ENCODE measurements at regions not wholly inside any gene's neighbourhood (a gene's known extent, or its start where the extent isn't known, plus 50 kb on each side); places are given as distances from the start of the nearest gene placed in this dataset.

DNA sequence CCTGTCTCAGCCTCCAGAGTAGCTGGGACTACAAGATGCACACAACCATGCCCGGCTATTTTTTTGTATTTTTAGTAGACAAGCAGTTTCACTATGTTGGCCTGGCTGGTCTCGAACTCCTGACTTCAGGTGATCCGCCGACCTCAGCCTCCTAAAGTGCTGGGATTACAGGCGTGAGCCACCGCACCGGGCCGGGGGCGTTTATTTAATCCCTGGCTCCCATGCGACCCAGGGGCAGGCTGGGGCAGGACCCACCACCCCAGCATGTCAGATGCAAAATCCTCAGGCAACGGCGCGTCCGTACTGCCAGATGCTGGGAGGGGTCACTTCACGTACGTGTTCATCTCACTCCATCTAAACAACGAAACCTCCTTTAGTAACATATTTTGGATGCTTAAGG lies 518.7 kb upstream of the NOX3 start:
- Histone ChIP-seq H3K4me1 (no peaks in the 10 kb centered on the region), H3K27ac (no peak overlapping the region), H3K36me3 (no peaks in the 10 kb centered on the region), H3K27me3 (no peaks in the 10 kb centered on the region), H3K4me3 (no peak overlapping the region), H3K9me3 (no peaks in the 10 kb centered on the region)
- TF ChIP-seq POLR2A (IDR thresholded peaks at IDR 0.05): no peak
- TF ChIP-seq POLR2AphosphoS5 (IDR thresholded peaks at IDR 0.05): no peak
- TF ChIP-seq, protein P1, sequence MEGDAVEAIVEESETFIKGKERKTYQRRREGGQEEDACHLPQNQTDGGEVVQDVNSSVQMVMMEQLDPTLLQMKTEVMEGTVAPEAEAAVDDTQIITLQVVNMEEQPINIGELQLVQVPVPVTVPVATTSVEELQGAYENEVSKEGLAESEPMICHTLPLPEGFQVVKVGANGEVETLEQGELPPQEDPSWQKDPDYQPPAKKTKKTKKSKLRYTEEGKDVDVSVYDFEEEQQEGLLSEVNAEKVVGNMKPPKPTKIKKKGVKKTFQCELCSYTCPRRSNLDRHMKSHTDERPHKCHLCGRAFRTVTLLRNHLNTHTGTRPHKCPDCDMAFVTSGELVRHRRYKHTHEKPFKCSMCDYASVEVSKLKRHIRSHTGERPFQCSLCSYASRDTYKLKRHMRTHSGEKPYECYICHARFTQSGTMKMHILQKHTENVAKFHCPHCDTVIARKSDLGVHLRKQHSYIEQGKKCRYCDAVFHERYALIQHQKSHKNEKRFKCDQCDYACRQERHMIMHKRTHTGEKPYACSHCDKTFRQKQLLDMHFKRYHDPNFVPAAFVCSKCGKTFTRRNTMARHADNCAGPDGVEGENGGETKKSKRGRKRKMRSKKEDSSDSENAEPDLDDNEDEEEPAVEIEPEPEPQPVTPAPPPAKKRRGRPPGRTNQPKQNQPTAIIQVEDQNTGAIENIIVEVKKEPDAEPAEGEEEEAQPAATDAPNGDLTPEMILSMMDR (IDR thresholded peaks at IDR 0.05): no peak
- DNase-seq (ENCODE audit: low spot score in 2 of 2): no peak
- intact Hi-C loops (cut with DNase I; ENCODE audit: low total_unique reads): no loop called here

- no peaks in the 10 kb centered on the region for H3K4me1 ChIP-seq
- intact Hi-C loops (cut with DNase I; ENCODE audit: low total_unique reads): no loop called here
- no peaks in the 10 kb centered on the region for H3K27me3 ChIP-seq
- no peak overlapping the region for H3K27ac ChIP-seq
- no peak for TF ChIP-seq POLR2A (IDR thresholded peaks at IDR 0.05)
- TF ChIP-seq POLR2AphosphoS5 (IDR thresholded peaks at IDR 0.05): no peak
- no peak overlapping the region for H3K4me3 ChIP-seq
- H3K36me3 ChIP-seq: no peaks in the 10 kb centered on the region
- no peaks in the 10 kb centered on the region for H3K9me3 ChIP-seq
- no peak for DNase-seq (ENCODE audit: low spot score in 2 of 2)
Observed at GRCh38 chr6:155970876-155971708, 515.5 kb upstream of the NOX3 start.

- H3K4me1 ChIP-seq: no peaks in the 10 kb centered on the region
- intact Hi-C loops (cut with DNase I; ENCODE audit: low total_unique reads): no loop called here
- no peaks in the 10 kb centered on the region for H3K36me3 ChIP-seq
- TF ChIP-seq POLR2A (IDR thresholded peaks at IDR 0.05): no peak
- TF ChIP-seq, protein P1 (IDR thresholded peaks at IDR 0.05): no peak
- TF ChIP-seq POLR2AphosphoS5 (IDR thresholded peaks at IDR 0.05): no peak
- H3K9me3 ChIP-seq: no peaks in the 10 kb centered on the region
- H3K27ac ChIP-seq: no peak overlapping the region
- no peak for DNase-seq (ENCODE audit: low spot score in 2 of 2)
- no peak overlapping the region for H3K4me3 ChIP-seq
- no peaks in the 10 kb centered on the region for H3K27me3 ChIP-seq
Observed at GRCh38 chr6:155970472-155970871, 514.8 kb upstream of the NOX3 start.

- no peaks in the 10 kb centered on the region for H3K36me3 ChIP-seq
- H3K27ac ChIP-seq: no peak overlapping the region
- intact Hi-C loops (cut with DNase I; ENCODE audit: low total_unique reads): no loop called here
- no peaks in the 10 kb centered on the region for H3K9me3 ChIP-seq
- TF ChIP-seq, protein P1 (IDR thresholded peaks at IDR 0.05): no peak
- TF ChIP-seq POLR2AphosphoS5 (IDR thresholded peaks at IDR 0.05) (no peak), POLR2A (IDR thresholded peaks at IDR 0.05) (no peak)
- no peaks in the 10 kb centered on the region for H3K27me3 ChIP-seq
- DNase-seq (ENCODE audit: low spot score in 2 of 2): no peak
- no peak overlapping the region for H3K4me3 ChIP-seq
- no peaks in the 10 kb centered on the region for H3K4me1 ChIP-seq
Observed at GRCh38 chr6:155968921-155969320, 513.3 kb upstream of the NOX3 start.

- no peaks in the 10 kb centered on the region for H3K4me1 ChIP-seq
- no peak overlapping the region for H3K4me3 ChIP-seq
- H3K27ac ChIP-seq: no peak overlapping the region
- DNase-seq (ENCODE audit: low spot score in 2 of 2): no peak
- H3K9me3 ChIP-seq: no peaks in the 10 kb centered on the region
- H3K36me3 ChIP-seq: no peaks in the 10 kb centered on the region
- intact Hi-C loops (cut with DNase I; ENCODE audit: low total_unique reads): no loop called here
- H3K27me3 ChIP-seq: no peaks in the 10 kb centered on the region
- TF ChIP-seq POLR2A (IDR thresholded peaks at IDR 0.05) (no peak), POLR2AphosphoS5 (IDR thresholded peaks at IDR 0.05) (no peak)
- TF ChIP-seq, protein P1 (IDR thresholded peaks at IDR 0.05): no peak
Observed at GRCh38 chr6:155967322-155967721, 511.7 kb upstream of the NOX3 start.

Data from breast epithelium (tissue), 4 donors.